OCI-LY1 (cell line): ENCODE measurements at regions not wholly inside any gene's neighbourhood (a gene's known extent, or its start where the extent isn't known, plus 50 kb on each side); places are given as distances from the start of the nearest gene placed in this dataset.
"Not testable (repeated sequence)": the region's sequence is repeated elsewhere in the genome, so short reads cannot be mapped to it uniquely, and the experiment has no call there.

ENCODE experiments used
- EZH2 ChIP-seq: fragments of 200-600 bp; sonication (generic), shearing (Covaris generic); IDR thresholded peaks from 2 replicates; pipeline ENCODE4 v1.8.0; 2017; ENCODE audit warnings: borderline replicate concordance, mixed run types, mild to moderate bottlenecking, antibody characterized with exemption, low read length, moderate library complexity, mixed read lengths
- TF ChIP-seq, protein P1 (sequence below): fragments of 200-600 bp; sonication (generic), shearing (Covaris generic); IDR thresholded peaks from 2 replicates; pipeline ENCODE4 v1.5.1; 2017; ENCODE audit warnings: mild to moderate bottlenecking, antibody characterized with exemption, low read length, moderate library complexity, mixed read lengths

DNA sequence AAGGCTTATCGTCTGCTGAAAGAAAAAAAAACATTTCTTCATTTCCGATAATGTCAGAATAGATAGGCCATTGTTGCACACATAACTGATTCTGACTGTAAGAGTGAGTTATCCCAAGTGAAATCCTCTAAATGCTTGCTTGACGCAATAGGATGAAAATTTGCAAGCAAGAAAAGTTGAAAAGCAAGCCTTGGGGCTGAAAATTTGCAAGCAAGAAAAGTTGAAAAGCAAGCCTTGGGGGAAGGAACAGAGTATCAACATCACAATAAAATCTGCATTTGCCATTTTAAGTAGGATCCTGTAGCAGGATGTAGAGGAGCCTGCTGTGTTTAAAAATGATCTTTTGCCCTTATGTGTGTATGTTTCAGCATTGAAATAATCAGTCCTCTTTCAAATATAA, 424.4 kb downstream of the KCNJ18 start:
- TF ChIP-seq, protein P1, sequence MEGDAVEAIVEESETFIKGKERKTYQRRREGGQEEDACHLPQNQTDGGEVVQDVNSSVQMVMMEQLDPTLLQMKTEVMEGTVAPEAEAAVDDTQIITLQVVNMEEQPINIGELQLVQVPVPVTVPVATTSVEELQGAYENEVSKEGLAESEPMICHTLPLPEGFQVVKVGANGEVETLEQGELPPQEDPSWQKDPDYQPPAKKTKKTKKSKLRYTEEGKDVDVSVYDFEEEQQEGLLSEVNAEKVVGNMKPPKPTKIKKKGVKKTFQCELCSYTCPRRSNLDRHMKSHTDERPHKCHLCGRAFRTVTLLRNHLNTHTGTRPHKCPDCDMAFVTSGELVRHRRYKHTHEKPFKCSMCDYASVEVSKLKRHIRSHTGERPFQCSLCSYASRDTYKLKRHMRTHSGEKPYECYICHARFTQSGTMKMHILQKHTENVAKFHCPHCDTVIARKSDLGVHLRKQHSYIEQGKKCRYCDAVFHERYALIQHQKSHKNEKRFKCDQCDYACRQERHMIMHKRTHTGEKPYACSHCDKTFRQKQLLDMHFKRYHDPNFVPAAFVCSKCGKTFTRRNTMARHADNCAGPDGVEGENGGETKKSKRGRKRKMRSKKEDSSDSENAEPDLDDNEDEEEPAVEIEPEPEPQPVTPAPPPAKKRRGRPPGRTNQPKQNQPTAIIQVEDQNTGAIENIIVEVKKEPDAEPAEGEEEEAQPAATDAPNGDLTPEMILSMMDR: not testable (repeated sequence)
- TF ChIP-seq EZH2: not testable (repeated sequence)
